ENCODE measurements at regions not wholly inside any gene's neighbourhood (a gene's known extent, or its start where the extent isn't known, plus 50 kb on each side); places are given as distances from the start of the nearest gene placed in this dataset.

DNA sequence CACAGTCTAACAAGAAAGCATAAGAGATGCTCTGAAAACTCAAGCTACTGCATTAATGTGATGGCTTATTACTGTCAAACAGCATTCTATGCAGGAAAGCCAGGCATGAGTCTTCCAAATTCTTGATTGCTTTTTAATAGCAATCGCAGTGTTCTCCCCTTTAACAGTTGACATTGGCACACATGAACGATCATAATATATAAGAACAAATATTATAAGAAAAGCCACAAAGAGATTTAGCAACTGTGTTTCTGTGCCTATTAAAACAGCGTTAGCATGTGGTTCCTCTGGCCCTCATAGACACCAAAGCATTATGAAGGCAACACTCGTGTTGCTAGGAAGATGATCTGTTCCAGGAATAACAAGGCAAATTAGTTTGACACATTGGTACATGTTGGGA is 245.0 kb downstream of the ACKR3 start:
- Histone ChIP-seq H3K36me3 (no peaks in the 10 kb centered on the region), H3K27ac (no peak overlapping the region), H3K4me1 (ENCODE audit: low read depth) (no peaks in the 10 kb centered on the region), H3K4me3 (no peak overlapping the region), H3K9me3 (ENCODE audit: low read depth) (no peaks in the 10 kb centered on the region), H3K27me3 (no peaks in the 10 kb centered on the region)
- TF ChIP-seq, protein P1, sequence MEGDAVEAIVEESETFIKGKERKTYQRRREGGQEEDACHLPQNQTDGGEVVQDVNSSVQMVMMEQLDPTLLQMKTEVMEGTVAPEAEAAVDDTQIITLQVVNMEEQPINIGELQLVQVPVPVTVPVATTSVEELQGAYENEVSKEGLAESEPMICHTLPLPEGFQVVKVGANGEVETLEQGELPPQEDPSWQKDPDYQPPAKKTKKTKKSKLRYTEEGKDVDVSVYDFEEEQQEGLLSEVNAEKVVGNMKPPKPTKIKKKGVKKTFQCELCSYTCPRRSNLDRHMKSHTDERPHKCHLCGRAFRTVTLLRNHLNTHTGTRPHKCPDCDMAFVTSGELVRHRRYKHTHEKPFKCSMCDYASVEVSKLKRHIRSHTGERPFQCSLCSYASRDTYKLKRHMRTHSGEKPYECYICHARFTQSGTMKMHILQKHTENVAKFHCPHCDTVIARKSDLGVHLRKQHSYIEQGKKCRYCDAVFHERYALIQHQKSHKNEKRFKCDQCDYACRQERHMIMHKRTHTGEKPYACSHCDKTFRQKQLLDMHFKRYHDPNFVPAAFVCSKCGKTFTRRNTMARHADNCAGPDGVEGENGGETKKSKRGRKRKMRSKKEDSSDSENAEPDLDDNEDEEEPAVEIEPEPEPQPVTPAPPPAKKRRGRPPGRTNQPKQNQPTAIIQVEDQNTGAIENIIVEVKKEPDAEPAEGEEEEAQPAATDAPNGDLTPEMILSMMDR (IDR thresholded peaks at IDR 0.05; ENCODE audit: low read depth, low read length): no peak
- no peak for DNase-seq (ENCODE audit: low read depth in 1 of 2, low spot score in 1 of 2)

GRCh38 chr2:236815746-236816145 is 246.1 kb downstream of the ACKR3 start:
- TF ChIP-seq, protein P1 (IDR thresholded peaks at IDR 0.05; ENCODE audit: low read depth, low read length): no peak
- Histone ChIP-seq H3K4me3 (no peak overlapping the region), H3K27me3 (no peaks in the 10 kb centered on the region), H3K27ac (no peak overlapping the region), H3K9me3 (ENCODE audit: low read depth) (no peaks in the 10 kb centered on the region), H3K4me1 (ENCODE audit: low read depth) (peaks cover 5% of the 10 kb centered on the region), H3K36me3 (no peaks in the 10 kb centered on the region)
- no peak for DNase-seq (ENCODE audit: low read depth in 1 of 2, low spot score in 1 of 2)

- no peak for DNase-seq (ENCODE audit: low read depth in 1 of 2, low spot score in 1 of 2)
- no peaks in the 10 kb centered on the region for H3K36me3 ChIP-seq
- H3K27ac ChIP-seq: no peak overlapping the region
- no peaks in the 10 kb centered on the region for H3K27me3 ChIP-seq
- no peak overlapping the region for H3K4me3 ChIP-seq
- TF ChIP-seq, protein P1 (IDR thresholded peaks at IDR 0.05; ENCODE audit: low read depth, low read length): no peak
- peaks cover 5% of the 10 kb centered on the region for H3K4me1 ChIP-seq (ENCODE audit: low read depth)
- H3K9me3 ChIP-seq (ENCODE audit: low read depth): no peaks in the 10 kb centered on the region
Measured at GRCh38 chr2:236816197-236817170, 246.9 kb downstream of the ACKR3 start.

- TF ChIP-seq, protein P1 (IDR thresholded peaks at IDR 0.05; ENCODE audit: low read depth, low read length): no peak
- no peak overlapping the region for H3K4me3 ChIP-seq
- DNase-seq (ENCODE audit: low read depth in 1 of 2, low spot score in 1 of 2): no peak
Measured at GRCh38 chr2:236818281-236819045, 248.8 kb downstream of the ACKR3 start.

GRCh38 chr2:236819275-236820002 is 249.8 kb downstream of the ACKR3 start:
- no peaks in the 10 kb centered on the region for H3K9me3 ChIP-seq (ENCODE audit: low read depth)
- no peak overlapping the region for H3K27ac ChIP-seq
- H3K4me3 ChIP-seq: no peak overlapping the region
- no peak for DNase-seq (ENCODE audit: low read depth in 1 of 2, low spot score in 1 of 2)
- TF ChIP-seq, protein P1 (IDR thresholded peaks at IDR 0.05; ENCODE audit: low read depth, low read length): no peak
- H3K36me3 ChIP-seq: no peaks in the 10 kb centered on the region
- no peaks in the 10 kb centered on the region for H3K27me3 ChIP-seq
- peaks cover 5% of the 10 kb centered on the region for H3K4me1 ChIP-seq (ENCODE audit: low read depth)

More at GRCh38 chr2:236818281-236819045, 248.8 kb downstream of the ACKR3 start:
- Histone ChIP-seq H3K9me3 (ENCODE audit: low read depth) (no peaks in the 10 kb centered on the region), H3K4me1 (ENCODE audit: low read depth) (peaks cover 5% of the 10 kb centered on the region), H3K27ac (no peak overlapping the region), H3K27me3 (no peaks in the 10 kb centered on the region), H3K36me3 (no peaks in the 10 kb centered on the region)
